IMR-90 (cell line): ENCODE measurements at regions not wholly inside any gene's neighbourhood (a gene's known extent, or its start where the extent isn't known, plus 50 kb on each side); places are given as distances from the start of the nearest gene placed in this dataset.

Experiments used
- CEBPB ChIP-seq: IDR thresholded peaks from 2 replicates; pipeline ENCODE4 v1.6.1; 2012; ENCODE audit warnings: low read depth, low read length, improper control_type of control experiment
- CHD1 ChIP-seq: IDR thresholded peaks from 2 replicates; pipeline ENCODE4 v1.6.1; 2012; ENCODE audit warnings: low read depth, low read length, improper control_type of control experiment
- CTCF ChIP-seq: conservative IDR thresholded peaks from 2 replicates; pipeline ENCODE4 v1.5.1; 2012; ENCODE audit warnings: mild to moderate bottlenecking, low read depth, low read length, improper control_type of control experiment
- ELK1 ChIP-seq: fragments of 150-350 bp; IDR thresholded peaks from 2 replicates; pipeline ENCODE4 v1.6.1; 2016; ENCODE audit warnings: low read depth, mild to moderate bottlenecking, low read length, moderate library complexity, borderline replicate concordance
- FOS ChIP-seq: fragments of 150-350 bp; IDR thresholded peaks from 2 replicates; pipeline ENCODE4 v1.6.1; 2016; ENCODE audit warnings: low read depth, low read length
- MAFK ChIP-seq: IDR thresholded peaks from 2 replicates; pipeline ENCODE4 v1.6.1; 2012; ENCODE audit warnings: low read depth, low read length, improper control_type of control experiment
- MAZ ChIP-seq: IDR thresholded peaks from 2 replicates; pipeline ENCODE4 v1.6.1; 2012; ENCODE audit warnings: low read depth, mild to moderate bottlenecking, low read length, improper control_type of control experiment, moderate library complexity, borderline replicate concordance
- MXI1 ChIP-seq: IDR thresholded peaks from 2 replicates; pipeline ENCODE4 v1.6.1; 2012; ENCODE audit warnings: low read depth, mild to moderate bottlenecking, low read length, moderate library complexity, borderline replicate concordance
- POLR2A ChIP-seq: IDR thresholded peaks from 2 replicates; pipeline ENCODE4 v1.6.1; 2012; ENCODE audit warnings: mild to moderate bottlenecking, low read depth, low read length
- RAD21 ChIP-seq: IDR thresholded peaks from 2 replicates; pipeline ENCODE4 v1.6.1; 2012; ENCODE audit warnings: low read length, improper control_type of control experiment
- RCOR1 ChIP-seq: IDR thresholded peaks from 2 replicates; pipeline ENCODE4 v1.6.1; 2012; ENCODE audit warnings: mild to moderate bottlenecking, low read length, improper control_type of control experiment; ENCODE audit not compliant: insufficient replicate concordance
- RFX5 ChIP-seq: IDR thresholded peaks from 2 replicates; pipeline ENCODE4 v1.8.0; 2012; ENCODE audit warnings: low read depth, mild to moderate bottlenecking, low read length, moderate library complexity
- SMC3 ChIP-seq: fragments of 150-350 bp; IDR thresholded peaks from 2 replicates; pipeline ENCODE4 v1.6.1; 2016; ENCODE audit warnings: low read depth, mild to moderate bottlenecking, antibody characterized with exemption, low read length, moderate library complexity
- TF ChIP-seq, protein P1 (sequence below): fragments of 150-350 bp; IDR thresholded peaks from 2 replicates; pipeline ENCODE4 v1.6.1; 2017; ENCODE audit warnings: mild to moderate bottlenecking, antibody characterized with exemption, low read length, low read depth

- TF ChIP-seq CTCF (no peak), POLR2A (no peak), RAD21 (no peak), CEBPB (no peak), MAFK (no peak), MXI1 (no peak), RFX5 (no peak), ELK1 (no peak), SMC3 (no peak), MAZ (no peak), RCOR1 (no peak), FOS (no peak), CHD1 (no peak)
- TF ChIP-seq, protein P1, sequence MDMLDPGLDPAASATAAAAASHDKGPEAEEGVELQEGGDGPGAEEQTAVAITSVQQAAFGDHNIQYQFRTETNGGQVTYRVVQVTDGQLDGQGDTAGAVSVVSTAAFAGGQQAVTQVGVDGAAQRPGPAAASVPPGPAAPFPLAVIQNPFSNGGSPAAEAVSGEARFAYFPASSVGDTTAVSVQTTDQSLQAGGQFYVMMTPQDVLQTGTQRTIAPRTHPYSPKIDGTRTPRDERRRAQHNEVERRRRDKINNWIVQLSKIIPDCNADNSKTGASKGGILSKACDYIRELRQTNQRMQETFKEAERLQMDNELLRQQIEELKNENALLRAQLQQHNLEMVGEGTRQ, result no peak
Observed at GRCh38 chr10:128940081-128940480, 527.0 kb upstream of the MGMT start.
